HG03175 (cell line): ENCODE measurements at regions not wholly inside any gene's neighbourhood (a gene's known extent, or its start where the extent isn't known, plus 50 kb on each side); places are given as distances from the start of the nearest gene placed in this dataset.
A peak's percentile ranks its signal among the peaks of the same experiment; 100 is the strongest.

Experiments
- ATAC-seq: cut with Tn5 transposase; IDR thresholded peaks from one replicate; pipeline ENCODE4 v1.9.1; 2021; ENCODE audit warnings: mild to moderate bottlenecking, moderate library complexity; ENCODE audit not compliant: unreplicated experiment

DNA sequence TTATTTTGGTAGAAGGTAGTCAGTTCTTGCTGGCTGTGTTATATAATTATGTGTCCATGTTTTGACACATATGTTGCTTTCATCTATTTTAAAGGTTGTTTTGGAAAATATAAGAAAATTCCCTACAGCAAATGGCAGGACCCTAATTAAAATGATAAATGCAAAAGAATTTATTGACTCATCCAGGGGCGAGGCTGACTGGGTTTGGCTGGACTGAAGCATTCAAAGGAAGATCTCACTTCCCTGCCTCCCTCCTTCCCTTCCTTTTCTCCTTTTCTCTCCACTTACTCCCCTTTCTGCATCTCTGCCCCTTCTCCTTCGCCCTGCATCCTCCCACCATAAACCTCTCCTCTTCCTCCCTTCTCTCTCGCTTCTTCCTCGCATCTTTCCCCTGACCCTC is 129.6 kb downstream of the SNAPC1 start:
- no peak for ATAC-seq

DNA sequence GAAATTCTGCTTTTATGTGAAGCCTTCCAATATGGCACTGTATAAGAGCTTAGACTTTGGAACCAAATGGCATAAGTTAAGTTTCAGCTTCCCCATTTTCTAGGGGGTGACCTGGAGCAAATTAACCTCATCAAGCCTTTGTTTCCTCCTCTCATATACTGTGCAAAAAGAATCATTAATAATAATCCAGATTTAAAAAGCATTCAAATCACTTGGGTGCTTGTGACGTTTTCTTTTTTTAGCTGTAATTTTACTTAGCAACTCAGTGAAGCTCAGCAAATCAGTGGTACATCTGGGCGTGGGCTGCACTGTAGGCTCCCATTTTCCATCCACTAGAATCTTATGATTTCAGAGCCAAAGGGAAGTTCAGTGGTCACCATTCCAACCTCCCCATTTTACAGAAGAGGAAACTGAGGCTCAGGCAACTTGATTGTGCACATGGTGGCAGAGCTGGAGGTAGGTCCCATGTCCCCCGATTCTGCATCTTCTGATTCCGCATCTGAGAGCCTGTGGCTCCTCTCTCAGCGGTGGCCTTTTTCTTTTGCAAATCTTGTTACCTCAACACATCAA is 131.2 kb downstream of the SNAPC1 start:
- no peak for ATAC-seq

DNA sequence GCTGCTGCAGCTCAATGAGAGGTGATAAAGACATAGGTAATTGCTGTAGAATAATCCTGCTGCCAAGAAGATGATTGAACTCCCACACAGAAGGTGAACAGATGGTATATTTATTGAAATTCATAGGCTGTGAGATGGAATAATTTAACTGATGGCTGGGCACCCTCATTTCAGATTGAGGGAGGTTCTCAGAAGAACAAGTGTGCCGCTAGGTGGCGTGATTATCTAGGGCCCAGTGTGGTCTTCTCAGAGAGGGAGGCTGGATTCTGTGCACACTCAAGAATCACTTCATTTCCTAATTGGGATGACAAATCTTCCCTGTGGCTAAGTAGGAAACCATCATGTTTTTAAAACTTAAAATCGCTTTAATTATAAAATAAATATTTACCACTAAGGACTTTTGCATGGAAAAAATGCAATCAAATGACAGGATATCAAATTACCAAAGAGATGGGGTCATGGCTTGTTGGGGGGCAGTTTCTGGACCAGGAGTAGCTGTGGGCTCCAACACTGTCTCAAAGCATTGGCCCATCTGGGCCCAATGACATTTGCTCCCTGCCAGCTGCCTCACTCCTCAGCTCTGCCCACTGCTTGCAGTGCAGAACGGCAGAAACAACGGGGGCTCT is 132.3 kb downstream of the SNAPC1 start:
- peak; percentile 34 for ATAC-seq

- no peak for ATAC-seq
Observed at GRCh38 chr14:61897300-61897699, 135.1 kb downstream of the SNAPC1 start.

- no peak for ATAC-seq
Observed at GRCh38 chr14:61898568-61898967, 136.3 kb downstream of the SNAPC1 start.

GRCh38 chr14:61899497-61899896 is 137.3 kb downstream of the SNAPC1 start:
- no peak for ATAC-seq

GRCh38 chr14:61904946-61905345 is 142.7 kb downstream of the SNAPC1 start:
- ATAC-seq, result no peak

DNA sequence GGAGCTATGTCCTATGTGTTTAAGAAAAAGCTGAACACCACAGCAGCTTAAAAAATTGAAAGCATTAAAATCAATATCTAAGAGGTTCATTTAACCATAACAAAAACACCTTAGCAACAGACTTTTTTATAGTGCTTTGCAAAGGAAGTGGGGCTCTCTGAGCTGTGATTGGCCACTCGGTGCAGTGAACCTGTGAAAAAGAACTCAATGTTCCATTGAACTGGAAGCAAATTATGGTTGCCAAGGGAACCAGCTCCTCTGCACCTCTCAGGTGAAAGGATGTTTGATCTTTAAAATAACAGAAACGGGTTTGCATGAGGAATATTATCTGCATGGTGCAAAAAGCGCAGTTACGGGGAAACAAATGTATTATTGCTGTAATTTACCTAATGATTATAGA is 149.4 kb downstream of the SNAPC1 start:
- no peak for ATAC-seq

GRCh38 chr14:61918998-61919397 is 156.8 kb downstream of the SNAPC1 start:
- no peak for ATAC-seq

DNA sequence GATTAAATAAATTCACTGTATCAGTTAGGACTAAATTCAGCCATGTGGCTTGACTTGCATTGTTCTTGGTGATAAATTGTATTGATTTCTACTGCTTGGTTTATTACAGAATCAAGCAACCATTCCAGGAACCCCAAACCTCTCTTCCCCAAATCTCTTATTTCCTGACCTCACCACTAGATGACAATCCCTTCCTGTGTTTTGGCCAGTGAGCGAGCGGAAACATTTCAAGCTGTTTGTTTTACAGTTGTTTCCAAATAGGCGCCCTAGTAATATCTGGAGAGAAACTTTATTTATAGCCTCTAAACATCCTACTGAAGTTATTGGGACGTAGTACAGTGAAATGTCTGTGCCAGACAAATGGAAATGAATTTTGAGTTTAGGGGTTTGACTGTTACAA is 161.1 kb downstream of the SNAPC1 start:
- ATAC-seq, result no peak

GRCh38 chr14:61925043-61925442 is 162.8 kb downstream of the SNAPC1 start:
- ATAC-seq, result no peak

DNA sequence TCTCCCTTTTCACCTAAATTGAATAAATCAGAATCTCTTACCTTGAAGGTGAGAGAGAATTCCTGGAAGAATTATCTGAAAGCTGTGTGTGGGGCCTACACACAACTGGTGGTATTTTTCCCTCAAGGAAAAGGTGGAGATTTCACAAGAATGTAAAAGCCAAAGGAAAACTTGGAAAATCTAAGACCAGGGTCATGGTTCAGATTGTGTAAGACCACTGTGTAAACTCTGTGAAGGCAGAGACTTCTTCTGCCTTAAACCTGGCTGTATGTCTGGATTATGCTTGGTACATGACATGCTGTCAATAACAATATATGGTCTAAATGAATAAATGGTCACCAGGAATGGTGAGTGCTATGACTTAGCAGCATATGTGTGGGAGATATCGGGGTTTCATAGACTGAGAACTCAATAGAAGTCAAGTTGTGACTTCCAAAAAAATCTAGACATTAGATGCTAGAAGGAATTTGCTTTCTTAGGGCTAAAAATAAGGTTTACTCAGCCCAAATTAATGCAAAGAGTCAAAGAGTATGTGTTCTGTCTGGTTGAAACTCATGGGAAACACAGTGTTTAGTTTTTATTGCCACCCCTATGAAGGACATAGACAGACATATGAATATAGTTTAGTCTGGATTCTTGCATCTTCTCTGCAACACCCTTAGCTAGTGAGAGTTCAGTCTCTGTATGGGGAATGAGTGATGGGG is 163.7 kb downstream of the SNAPC1 start:
- no peak for ATAC-seq

GRCh38 chr14:61927060-61927459 is 164.8 kb downstream of the SNAPC1 start:
- ATAC-seq, result no peak

- no peak for ATAC-seq
Observed at GRCh38 chr14:61927520-61927919, 165.3 kb downstream of the SNAPC1 start.

DNA sequence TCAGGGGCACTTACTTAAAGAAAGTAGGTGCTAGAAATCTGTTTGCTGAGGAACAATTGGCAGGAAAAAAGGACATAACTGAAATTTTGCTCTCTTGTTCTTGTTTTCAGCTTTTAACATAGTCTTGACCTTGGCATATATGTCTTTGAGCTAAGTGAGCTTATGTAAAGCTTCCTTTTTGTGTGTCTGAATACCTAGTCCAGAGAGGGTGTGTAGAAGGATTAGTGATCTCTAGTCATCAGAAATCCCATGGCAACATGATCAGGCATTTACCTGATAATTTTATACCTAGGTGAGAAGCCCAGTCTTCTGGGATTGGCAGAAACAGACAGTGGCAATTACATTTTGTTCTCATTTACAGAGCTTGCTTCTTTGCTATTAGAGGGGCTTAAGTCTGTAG is 166.1 kb downstream of the SNAPC1 start:
- no peak for ATAC-seq

DNA sequence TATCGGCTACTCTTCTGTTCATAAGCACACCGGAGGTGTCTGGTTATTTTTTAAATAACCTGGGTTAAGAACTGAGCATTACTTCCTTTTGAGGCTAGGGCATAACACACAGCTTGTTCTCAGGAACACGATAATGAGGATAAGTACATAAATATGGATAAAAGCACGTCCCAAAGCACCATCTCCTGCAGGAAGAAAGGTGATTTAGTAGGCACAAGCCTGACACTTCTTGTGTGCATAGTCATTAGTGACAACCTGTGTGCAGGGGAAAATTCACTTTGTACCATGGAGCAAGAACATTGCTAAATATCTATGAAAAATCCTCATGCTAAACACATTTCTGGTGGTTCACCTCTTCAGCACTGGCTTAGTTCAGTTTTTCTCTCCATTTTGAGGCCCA is 166.5 kb downstream of the SNAPC1 start:
- ATAC-seq, result no peak

GRCh38 chr14:61929651-61930050 is 167.4 kb downstream of the SNAPC1 start:
- ATAC-seq, result no peak

DNA sequence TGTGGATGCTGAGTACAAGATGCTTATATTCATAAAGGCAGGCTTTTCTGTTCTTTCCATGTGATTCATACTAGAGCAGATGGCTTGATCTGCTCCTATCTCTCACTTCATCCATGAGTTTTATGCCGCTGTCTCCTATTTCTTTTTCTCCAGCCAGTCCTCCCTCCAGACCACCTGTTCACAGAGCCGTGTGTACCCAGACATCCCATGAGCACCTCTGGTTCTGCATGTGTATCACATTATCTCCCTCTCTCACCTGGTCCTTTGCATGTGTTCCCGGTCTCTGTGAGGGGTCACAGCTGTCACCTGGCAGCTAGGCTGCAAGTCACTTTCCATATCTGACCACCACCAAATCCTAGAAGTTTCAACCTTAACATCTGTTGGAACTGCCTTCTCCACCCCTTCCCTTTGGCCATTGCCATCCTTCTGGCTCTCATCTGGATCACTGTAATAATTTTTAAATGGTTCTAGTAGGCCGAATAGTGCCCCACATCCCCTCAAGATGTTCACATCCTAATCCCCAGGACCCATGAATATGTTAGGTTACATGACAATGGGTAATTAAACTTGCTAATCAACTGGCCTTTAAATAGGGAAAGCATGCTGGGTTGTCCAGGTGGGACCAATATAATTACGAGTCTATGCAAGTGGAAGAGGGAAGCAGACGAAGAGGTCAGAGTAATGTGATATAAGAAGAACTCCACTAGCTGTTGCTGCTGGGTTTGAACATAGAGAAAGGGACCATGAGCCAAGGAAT is 168.1 kb downstream of the SNAPC1 start:
- ATAC-seq, result no peak

DNA sequence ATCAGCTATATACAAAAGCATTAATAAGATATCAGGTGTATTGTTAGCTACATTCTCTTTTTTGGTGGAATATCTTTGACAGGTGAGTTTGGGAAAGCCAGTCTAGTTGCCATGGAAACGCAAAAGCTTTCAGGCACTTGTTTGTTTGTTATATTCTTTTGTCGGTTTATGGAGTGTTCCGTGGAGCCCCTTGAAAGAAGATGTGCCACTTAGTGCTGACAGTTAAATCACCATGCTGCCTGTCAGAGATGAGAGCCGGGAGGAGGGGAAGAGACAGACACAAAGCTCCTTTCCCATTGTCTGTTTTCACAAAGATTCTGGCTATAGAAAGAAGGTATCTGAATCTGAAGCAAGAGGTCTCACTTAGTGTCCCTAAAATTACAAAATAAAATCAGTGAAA is 170.8 kb downstream of the SNAPC1 start:
- ATAC-seq, result no peak

DNA sequence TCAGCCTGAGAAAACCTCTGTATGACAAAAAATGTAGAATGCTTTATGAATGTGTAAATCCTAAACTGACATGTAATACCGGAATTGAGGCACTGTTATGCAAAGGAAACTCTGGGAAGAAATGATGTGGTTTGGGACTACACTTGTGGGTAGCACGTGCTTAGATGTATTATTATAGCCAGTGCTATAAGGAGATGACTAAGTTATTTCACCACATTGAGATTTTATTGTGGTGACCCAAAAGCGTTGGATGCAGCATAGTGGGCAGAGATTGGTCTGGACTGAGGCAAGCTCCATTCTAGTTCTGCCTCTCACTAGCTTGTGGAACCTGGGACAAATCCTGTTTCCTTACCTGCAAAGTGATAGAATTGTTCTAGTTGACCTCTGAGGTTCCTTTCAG is 172.2 kb downstream of the SNAPC1 start:
- ATAC-seq, result no peak

GRCh38 chr14:61939776-61940175 is 177.6 kb downstream of the SNAPC1 start:
- no peak for ATAC-seq
